Stimulated activated CD4-positive, alpha-beta T cell treated with anti-CD3 and anti-CD28 coated beads, Interleukin-15, amount 100 ng/mL, for 48 hours (primary cell): ENCODE measurements at regions not wholly inside any gene's neighbourhood (a gene's known extent, or its start where the extent isn't known, plus 50 kb on each side); places are given as distances from the start of the nearest gene placed in this dataset.
"Not testable (repeated sequence)": the region's sequence is repeated elsewhere in the genome, so short reads cannot be mapped to it uniquely, and the experiment has no call there.

Experiments used
- DNase-seq, 2 donors: peaks; one replicate each; pipeline ENCODE4 v3.0.0-alpha.2; 2020; ENCODE audit warnings: low read depth in 2 of 2

DNA sequence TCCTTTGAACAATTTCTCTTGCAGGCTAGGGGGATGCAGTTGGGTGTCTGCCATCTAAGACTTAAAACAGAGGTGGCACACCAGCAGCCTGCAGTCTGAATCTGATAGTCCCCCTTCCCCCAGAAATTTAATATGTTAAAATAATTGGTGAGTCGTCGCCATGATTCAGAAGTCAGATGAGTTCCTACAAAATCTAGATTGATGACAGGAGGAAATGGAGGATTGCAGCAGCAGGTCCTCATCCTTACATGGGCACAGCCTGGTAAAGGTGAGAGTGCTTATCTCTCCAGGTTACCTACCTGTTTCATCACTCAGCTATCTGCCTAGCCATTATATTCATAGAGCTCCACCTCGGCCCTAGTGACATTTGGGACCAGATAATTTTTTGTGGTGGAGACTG lies 112.3 kb downstream of the PCSK1 start:
- no peak for DNase-seq

DNA sequence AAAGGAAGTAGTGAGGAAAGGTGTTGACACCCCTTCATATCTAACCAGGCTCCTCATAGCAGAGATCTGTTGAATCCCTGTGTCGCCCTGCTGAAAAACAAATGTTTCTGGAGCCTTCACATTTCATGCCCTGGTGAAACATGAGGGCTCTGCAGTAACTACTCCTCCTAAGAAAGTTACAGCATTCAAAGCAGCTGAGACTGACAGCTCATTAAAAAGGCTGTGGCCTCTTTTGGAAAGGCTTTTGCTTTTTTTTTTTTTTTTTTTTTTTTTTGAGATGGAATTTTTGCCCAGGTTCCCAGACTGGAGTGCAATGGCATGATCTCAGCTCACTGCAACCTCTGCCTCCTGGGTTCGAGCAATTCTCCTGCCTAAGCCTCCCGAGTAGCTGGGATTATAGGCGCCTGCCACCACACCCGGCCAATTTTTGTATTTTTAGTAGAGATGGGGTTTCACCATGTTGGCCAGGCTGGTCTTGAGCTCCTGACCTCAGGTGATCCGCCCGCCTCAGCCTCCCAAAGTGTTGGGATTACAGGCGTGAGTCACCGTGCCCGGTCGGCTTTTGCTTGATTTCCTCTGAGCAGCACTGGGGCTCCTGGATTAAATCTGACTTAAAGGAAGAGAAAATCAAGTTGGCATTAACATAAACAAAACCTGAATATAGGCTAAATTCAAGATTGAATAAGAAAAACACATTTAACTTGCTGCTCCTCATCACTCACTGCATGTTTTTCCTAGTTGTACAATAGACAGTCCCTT lies 112.9 kb downstream of the PCSK1 start:
- not testable (repeated sequence) for DNase-seq

DNA sequence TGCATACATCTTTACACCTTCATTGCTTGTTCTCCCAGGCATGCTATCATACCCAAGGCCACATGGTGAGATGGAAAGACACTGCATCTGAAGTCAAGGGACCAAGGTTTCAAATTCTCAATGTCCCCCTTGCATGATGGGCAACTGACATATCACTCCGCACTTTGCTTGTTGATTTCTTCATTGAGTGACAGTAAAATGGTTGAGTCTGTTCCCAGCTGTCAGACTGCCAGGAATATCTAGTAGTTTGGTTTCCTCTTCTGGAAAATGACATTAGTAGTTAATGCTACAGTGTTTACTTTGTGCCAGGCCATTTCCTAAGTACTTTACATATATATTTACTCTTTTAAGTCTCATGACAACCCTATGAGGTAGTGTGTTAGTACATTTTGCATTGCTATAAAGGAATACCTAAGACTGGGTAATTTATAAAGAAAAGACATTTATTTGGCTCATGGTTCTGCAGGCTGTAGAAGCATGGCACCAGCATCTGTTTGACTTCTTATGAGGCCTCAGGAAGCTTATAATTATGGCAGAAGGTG lies 114.4 kb downstream of the PCSK1 start:
- DNase-seq, result no peak

DNA sequence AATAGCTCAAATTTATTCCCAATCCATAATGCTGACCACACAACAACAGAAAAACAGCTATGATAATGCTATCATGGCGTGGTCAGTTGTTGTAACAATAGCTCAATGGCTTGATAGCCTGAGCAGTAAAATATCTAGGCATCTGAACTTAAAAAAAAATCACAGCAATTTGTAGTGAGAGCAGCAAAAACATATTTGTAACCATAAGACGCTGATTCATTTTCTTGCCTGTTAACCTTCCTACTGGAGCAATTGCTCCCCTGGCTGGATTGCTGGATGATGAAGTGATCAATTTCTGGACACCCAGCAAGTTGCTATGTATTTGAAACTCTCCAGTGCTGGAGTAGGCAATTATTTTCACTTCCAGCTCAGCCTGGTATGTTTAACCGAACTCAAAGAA lies 115.1 kb downstream of the PCSK1 start:
- DNase-seq, result no peak

DNA sequence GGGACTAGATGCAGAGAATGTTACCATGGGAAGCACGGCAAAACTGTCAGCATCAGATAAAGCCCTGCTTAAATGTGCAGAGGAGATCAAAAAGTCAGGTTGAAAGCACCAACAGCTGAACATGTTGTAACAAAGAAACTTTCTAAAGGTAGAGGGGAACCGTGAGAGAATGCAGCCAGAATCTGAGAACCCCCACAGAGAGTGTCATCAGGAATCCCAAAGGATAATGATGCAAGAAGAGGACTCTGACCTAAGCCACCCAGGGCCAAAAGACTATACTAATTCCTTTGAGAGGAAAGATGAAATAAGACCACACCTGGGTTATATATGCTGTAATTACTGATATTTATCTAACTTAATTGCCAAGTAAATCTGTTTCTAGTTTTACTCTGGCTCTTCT lies 116.6 kb downstream of the PCSK1 start:
- no peak for DNase-seq

DNA sequence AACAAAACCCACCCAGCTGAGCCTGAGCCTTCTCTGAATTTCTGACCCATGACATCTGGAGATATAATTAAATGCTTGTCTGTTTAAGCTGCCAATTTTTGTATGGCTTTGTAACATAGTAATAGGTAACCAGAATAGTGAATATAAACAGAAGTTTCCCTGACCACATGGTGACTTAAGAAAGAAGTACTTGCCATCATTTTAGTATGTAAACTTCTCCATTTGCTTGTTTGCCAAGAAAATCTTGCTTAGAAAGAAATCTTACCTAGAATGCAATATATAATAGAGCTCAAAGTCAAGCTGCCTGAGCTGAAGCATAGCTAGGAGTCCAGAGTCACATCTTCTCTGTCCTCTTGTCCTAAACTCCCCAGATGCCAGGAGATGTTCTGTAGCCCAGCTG lies 117.0 kb downstream of the PCSK1 start:
- no peak for DNase-seq

DNA sequence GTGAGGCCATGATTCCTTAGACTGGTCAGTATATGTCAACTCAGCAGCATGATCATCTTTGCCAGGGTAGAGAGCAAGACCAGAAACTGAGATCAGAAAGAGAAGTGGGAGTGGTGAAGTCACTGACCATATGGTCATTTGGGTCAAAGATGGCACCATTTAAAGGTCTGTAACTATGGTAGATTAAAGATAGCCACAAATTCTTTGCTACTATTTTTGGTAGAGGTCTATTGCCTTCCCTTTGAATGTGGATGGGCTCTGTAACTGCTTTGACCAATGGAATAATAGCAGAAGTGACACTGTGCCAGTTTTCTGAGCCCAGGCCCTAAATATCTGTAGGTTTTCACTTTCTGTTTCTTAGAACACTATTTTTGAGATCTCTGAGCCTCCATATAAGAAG lies 117.6 kb downstream of the PCSK1 start:
- DNase-seq, result no peak

DNA sequence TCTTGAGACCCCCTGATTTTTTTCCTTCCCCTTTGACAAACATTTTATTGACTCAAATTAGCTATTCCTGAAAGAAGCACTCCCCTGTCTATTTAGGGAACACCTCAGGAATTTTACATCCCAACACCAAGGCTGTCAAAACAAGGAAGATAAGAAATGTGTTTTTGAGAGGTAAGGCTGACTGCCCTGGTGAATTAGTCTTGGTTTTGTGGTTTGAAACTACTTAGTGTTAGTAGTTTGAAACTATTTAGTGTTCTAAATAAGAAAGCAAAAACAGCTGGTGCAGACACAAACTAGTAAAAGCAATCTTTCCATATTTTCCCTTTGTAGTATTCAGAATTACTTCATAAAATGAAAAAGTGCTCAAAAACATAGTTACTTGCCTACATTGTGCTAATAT lies 120.7 kb downstream of the PCSK1 start:
- DNase-seq, result no peak

DNA sequence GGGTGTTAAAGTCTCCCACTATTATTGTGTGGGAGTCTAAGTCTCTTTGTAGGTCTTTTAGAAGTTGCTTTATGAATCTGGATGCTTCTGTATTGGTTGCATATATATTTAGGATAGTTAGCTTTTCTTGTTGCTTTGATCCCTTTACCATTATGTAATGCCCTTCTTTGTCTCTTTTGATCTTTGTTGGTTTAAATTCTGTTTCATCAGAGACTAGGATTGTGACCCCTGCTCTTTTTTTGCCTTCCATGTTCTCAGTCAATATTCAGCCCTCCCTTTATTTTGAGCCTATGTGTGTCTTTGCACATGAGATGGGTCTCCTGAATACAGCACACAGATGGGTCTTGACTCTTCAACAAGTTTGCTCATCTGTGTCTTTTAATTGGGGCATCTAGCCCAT lies 126.0 kb downstream of the PCSK1 start:
- not testable (repeated sequence) for DNase-seq

DNA sequence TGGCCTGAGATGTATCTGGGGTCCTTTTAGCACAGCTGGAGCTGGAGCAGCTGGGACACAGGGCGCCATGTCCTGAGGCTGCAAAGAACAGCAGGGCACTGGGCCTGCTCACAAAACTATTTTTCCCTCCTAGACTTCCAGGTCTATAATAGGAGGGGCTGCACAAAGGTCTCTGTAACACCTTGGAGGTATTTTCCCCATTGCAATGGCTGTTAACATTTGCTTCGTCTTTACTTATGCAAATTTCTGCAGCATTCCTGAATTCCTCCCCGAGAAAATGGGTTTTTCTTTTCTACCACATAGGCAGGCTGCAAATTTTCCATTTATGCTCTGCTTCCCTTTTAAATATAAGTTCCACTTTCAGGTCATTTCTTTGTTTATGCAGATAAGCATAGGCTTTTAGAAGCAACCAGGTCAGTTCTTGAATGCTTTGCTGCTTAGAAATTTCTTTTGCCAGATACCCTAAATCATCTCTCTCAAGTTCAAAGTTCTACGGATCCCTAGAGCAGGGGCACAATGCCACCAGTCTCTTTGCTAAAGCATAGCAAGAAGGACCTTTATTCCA lies 130.8 kb downstream of the PCSK1 start:
- no peak for DNase-seq

DNA sequence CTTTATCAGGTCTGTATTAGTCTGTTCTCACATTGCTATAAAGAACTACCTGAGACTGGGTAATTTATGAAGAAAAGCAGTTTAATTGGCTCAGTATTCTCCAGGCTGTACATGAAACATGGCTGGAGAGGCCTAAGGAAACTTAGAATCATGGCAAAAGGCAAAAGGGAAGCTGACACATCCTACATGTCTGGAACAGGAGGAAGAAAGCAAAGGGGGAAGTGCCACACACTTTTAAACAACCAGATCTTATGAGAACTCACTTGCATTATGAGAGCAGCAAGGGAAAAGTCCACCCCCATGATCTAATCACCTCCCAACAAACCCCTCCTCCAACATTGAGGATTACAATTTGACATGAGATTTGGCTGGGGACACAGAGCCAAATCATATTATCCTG lies 132.1 kb downstream of the PCSK1 start:
- no peak for DNase-seq

DNA sequence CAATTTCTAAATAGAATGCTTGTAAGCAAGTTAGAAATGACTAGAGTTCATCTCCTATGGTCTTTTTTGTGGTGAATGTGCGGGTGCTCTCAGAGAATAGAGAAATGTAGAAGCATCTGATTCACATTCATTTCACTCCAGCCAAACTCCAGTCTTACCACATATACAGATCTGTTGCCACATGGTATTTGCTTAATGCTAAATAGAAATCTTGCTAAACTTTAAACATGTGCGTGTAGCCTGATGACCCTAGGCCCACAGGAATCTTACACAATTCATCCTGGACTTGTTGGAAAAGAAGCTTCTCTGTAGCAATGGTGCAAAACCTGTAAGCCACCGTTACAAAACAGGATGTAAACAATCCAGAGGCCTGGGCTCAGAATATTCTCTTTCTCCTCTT lies 135.2 kb downstream of the PCSK1 start:
- no peak for DNase-seq

DNA sequence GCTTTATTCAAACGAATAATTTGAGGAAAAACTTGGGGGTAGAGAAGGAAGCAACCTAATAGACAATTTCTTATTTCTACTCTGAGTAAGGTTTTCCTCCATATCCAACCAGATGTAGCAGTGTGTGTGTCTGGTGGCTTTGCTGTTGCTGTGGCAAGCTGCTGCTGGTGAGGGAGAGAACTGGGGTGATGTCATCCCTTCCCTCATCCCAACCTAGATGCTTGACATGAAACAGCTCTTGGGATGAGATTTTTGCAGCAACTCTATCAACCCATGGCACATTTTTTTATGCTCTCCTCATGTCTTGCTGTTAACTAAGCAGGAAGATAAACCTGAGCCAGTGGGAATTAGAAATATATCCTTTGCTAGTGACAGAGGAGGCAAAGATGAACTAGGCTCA lies 135.8 kb downstream of the PCSK1 start:
- DNase-seq, result no peak

DNA sequence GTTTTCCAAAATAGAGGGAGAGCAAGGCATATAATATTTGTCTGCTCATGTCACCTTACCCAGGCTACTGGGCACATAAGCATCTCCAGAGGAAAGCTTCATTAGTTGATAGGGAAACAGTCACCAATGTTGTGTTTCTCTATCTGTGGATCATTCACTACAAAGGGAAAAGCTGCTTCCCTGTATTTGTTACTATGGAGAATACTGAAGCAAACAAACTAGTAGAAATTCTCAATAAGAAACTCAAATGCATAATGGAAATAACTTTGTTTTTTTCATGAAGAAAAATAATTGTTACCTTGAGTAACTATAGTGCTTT lies 138.2 kb downstream of the PCSK1 start:
- DNase-seq, result no peak

DNA sequence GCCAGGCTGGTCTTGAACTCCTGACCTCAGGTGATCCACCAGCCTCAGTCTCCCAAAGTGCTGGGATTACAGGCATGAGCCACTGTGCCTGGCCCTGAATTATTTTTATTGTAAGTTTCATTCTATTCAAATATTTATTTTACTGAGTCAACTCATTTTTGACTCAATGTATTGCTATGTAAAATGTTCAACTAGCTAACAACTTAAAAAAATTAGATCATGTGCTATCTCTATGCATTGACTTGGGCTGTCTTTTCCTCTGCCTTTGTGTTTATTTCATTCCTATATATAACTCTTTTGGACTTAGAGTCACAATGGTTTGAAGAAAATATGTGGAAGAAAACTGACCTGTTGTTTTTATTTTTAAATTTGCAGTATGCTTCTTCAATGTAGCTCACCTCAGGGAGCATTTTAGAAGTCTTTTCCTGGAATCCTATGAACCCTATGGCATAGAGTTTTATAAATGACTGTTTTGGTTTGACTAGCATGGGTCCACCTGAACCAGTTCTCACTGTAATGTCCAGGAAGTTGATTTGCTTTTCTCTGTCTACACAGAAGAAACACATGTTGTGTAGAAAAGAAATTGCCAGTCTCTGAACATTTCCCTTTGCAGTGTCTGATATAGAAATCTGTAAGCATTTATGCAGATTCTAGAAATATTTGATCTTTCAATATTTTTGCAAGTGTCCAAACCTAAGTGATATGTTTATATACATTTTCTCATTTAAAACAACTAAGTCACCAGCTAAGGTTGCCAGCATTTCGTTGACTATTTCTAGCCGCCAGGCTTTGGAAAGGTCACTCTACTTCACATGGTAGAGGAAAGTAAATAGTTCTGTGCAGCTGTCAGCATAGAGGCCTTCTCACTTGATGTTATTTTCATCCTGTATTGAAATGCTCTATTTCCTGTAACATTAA lies 138.8 kb downstream of the PCSK1 start:
- DNase-seq, result no peak

DNA sequence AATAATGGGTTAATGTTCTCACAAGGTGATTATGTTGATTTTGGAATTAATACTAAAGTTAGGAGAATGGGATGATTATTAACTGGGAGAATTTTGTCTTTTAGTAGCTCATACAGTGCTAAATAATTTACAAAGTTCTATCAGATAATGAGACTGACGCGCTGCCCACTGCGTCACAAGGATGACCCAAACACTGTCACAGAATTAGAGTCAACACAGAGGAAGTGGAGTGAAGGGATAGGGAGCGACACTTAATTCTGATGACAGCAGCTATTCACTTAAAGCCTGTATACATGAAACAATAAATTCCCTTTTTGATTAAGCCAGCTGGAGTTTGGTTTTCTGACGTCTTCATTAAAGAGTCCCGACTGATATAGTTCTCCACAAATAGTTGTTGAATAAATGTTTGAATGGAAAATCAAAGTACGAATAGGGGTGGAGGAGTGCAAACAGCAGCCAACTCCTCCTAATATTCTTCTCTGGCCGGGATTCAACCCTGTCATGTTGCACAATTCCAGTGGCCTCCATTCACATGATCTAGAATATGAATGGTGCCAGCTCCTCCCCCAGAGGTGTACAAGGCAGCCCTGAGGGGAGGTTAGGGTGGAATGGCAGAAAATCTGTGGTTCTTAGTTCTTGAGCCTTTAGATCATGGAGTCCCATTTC lies 140.3 kb downstream of the PCSK1 start:
- DNase-seq, result no peak

DNA sequence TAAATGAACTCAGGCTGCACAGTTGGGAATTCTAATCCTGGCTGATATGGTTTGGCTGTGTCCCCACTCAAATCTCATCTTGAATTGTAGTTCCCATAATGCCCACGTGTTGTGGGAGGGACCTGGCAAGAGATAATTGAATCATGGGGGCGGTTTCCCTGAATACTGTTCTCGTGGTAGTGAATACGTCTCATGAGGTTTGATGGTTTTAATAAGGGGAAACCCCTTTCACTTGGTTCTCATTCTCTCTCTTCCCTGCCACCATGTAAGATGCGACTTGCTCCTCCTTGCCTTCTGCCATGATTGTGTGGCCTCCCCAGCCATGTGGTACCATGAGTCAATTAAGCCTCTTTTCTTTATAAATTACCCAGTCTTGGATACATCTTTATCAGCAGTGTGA lies 143.8 kb downstream of the PCSK1 start:
- DNase-seq, result not testable (repeated sequence)

DNA sequence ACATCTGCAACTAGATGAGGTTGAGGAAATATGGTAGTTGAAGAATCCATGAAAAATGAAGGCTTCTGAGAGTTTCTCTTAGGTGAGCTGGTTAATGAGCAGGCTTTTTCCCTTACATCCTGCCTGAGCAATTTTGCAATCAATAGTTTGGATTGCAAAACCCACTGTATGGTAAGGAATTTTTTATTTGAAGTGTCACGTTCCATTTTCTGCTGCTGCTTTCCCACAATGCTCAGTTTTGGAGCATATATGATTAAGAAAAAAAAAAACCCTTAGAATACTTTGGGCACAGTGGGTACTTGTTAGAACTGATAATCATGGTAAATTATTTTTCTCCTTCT lies 144.2 kb downstream of the PCSK1 start:
- DNase-seq, result no peak

DNA sequence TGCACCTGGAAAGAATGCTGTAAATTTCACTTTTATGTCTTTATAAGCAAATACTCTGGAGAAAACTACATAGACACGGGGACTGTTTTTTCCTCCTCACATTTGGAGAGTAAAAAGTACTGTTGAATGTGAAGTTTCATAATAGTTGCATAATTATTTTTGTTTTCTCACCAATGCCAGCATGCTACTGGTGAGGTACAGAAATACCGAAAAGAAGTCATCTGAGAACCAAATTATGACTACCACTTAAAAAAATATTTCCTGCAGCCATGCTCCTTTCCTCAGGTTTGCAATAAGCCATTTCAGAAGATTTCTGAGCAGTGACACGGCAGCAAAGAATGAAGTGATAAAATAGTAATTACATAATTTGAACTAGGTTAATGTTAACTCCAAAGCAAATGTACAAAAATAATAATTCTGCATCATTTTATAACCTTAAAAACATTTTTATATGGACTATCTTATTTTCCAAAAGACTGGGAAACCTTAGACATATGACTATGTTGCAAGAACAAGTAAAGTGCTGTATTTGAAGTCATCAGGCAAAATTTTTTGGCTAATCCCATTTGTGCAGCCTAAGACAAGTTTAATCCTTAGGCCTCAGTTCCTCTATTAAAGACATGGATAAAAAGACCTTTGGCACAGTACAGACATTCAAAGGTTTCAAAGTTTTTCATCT lies 144.7 kb downstream of the PCSK1 start:
- DNase-seq, result no peak

DNA sequence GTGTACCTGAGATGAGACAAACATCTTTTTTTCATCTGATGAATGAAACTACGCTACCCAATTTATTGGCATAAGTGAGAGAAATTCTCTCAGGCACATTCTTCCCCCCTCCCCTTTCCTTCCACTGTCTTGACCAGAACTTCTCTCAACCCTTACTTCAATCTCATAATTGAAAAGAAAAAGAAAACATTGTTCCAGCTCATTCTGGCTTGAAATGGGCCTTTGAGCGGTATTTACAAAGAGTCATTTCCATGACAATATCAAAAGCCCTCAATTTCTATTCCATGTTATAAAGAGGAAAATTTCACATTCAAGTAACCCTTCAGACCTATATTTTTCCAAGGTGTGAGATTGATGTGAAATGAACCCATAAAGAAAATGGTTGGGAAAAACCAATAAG lies 145.9 kb downstream of the PCSK1 start:
- no peak for DNase-seq

DNA sequence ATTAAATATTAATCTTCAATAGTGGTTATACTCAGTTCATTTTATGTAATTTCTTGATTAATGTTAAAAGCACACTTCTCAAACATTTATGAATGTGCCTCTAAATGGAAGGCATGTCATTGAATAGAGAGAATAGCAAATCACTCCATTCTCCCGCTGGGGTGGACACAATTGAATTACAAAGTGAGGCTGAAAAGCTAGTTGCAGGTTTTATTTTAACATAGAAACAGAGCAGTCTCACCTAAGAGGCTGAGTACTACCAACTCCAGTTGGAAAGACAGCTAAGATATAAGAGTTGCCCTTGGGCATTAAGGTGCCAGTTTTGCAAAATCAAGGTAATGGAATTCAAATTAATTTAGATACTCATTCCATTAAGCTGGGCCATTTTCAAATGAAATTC lies 147.2 kb downstream of the PCSK1 start:
- no peak for DNase-seq
